ENCODE measurements at regions not wholly inside any gene's neighbourhood (a gene's known extent, or its start where the extent isn't known, plus 50 kb on each side); places are given as distances from the start of the nearest gene placed in this dataset.

DNA sequence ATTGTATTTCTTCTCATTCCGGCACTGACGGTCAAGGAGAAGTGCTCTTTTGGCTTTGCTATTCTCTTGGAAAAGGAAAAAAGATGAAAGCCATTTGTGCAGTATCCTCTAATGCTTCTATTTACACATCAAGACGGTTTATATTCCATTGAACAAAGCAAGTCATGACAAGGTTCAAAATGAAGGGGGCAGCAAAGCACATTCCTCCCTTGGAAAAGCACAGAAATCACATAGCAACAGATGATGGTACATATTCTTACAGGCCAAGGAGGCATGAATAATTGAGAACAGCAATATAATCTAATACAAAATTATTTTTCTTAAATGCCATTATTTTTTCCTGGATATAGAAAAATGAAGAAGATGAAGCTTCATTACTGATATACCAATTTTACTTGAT is 508.2 kb upstream of the JAG1 start:
- no peak overlapping the region for H3K4me3 ChIP-seq
- H3K27ac ChIP-seq: no peak overlapping the region
- no peaks in the 10 kb centered on the region for H3K36me3 ChIP-seq
- DNase-seq (ENCODE audit: low read depth in 1 of 2, low spot score in 1 of 2): no peak
- H3K27me3 ChIP-seq: no peaks in the 10 kb centered on the region
- H3K4me1 ChIP-seq (ENCODE audit: low read depth): no peaks in the 10 kb centered on the region
- TF ChIP-seq, protein P1, sequence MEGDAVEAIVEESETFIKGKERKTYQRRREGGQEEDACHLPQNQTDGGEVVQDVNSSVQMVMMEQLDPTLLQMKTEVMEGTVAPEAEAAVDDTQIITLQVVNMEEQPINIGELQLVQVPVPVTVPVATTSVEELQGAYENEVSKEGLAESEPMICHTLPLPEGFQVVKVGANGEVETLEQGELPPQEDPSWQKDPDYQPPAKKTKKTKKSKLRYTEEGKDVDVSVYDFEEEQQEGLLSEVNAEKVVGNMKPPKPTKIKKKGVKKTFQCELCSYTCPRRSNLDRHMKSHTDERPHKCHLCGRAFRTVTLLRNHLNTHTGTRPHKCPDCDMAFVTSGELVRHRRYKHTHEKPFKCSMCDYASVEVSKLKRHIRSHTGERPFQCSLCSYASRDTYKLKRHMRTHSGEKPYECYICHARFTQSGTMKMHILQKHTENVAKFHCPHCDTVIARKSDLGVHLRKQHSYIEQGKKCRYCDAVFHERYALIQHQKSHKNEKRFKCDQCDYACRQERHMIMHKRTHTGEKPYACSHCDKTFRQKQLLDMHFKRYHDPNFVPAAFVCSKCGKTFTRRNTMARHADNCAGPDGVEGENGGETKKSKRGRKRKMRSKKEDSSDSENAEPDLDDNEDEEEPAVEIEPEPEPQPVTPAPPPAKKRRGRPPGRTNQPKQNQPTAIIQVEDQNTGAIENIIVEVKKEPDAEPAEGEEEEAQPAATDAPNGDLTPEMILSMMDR (IDR thresholded peaks at IDR 0.05; ENCODE audit: low read depth, low read length): no peak
- no peaks in the 10 kb centered on the region for H3K9me3 ChIP-seq (ENCODE audit: low read depth)

DNA sequence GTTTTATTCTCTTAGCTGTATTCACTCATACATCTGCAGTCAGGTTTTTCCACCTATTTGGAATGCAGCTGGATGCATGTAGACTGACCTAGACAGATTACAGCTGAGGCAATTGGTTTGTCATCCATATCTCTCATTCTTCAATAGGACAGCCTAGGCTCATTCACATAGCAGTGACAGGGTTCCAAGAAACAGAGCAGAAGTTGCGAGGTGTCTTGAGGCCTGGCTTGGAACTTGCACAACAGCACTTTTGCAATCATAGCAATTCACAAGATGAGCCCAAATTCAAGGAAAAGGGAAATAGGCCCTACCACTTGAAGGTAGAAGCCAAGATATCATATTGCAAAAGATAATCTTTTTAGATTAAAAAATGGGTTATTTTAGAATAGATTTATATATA is 508.9 kb upstream of the JAG1 start:
- no peaks in the 10 kb centered on the region for H3K36me3 ChIP-seq
- H3K27me3 ChIP-seq: no peaks in the 10 kb centered on the region
- no peak overlapping the region for H3K4me3 ChIP-seq
- no peaks in the 10 kb centered on the region for H3K4me1 ChIP-seq (ENCODE audit: low read depth)
- H3K27ac ChIP-seq: no peak overlapping the region
- H3K9me3 ChIP-seq (ENCODE audit: low read depth): no peaks in the 10 kb centered on the region
- DNase-seq (ENCODE audit: low read depth in 1 of 2, low spot score in 1 of 2): peak in 1 of 2 donors; percentile 39
- TF ChIP-seq, protein P1 (IDR thresholded peaks at IDR 0.05; ENCODE audit: low read depth, low read length): no peak

DNA sequence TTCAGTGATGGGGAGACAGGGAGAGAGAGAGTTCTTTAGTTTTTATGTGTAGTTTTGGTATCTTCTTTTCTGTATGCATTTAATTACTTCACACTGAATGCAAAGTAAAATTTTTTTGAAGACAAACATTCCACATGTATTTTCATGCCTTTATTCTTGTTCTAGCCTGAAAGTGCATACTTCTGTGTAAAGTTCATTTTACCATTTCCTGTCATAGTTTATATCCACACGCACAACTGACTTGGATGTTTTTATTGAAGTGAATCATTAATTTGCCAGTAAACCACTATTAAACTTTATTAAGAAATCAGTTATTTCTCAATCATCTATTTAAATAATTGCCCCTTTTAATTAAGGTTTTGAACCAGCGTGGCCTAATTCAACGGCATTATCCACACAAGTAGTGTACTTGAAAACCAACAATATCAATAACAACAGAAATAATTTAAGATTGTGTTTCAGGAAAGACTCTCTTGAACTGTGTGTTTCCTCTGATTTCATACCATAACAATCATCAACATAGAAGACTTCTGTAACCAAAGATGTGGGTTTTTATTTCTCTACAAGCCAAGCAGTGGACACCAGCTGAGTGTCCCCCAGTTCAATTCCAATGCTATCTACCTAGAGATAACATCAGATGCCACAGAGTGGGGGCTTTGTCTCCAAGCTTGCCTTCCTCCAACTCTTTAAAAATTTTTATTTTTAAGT is 512.7 kb upstream of the JAG1 start:
- Histone ChIP-seq H3K27ac (no peak overlapping the region), H3K4me1 (ENCODE audit: low read depth) (no peaks in the 10 kb centered on the region), H3K27me3 (no peaks in the 10 kb centered on the region), H3K36me3 (no peaks in the 10 kb centered on the region), H3K4me3 (no peak overlapping the region), H3K9me3 (ENCODE audit: low read depth) (no peaks in the 10 kb centered on the region)
- no peak for DNase-seq (ENCODE audit: low read depth in 1 of 2, low spot score in 1 of 2)
- TF ChIP-seq, protein P1 (IDR thresholded peaks at IDR 0.05; ENCODE audit: low read depth, low read length): no peak

DNA sequence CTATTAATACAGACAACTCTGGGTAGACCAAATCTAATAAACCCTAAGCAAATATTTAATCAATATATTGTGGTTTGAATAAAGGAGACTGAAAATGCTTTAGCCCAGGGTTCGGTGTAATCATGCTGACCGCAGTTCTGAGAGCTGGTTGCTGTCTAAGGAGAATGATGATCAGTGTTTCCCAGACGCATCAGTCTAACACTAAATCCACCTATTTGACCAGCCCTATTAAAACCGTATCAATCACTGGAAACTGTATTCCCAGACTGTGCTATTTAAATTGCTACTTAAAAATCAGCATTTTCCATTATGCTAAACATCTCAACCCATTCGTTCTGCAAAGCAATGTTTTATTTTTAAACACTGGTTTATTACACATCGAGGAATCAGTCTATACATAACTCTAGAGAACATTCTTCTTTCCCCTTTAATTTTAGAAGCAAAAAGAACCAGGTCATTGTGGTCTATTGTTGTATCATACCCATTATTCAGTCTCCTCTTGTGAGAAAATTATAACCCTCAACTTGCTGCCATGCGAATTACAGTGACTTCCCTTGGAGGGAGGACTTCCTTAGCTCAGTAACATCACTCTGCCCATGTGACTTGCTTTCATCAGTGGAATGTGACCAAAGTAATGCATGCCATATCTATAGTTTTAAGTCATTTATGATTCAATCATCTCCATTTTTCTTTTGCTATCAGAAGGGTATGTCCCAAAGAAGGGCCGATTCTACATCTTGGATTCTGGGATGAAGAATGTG is 515.2 kb upstream of the JAG1 start:
- Histone ChIP-seq H3K27me3 (no peaks in the 10 kb centered on the region), H3K4me1 (ENCODE audit: low read depth) (peaks cover 9% of the 10 kb centered on the region), H3K27ac (no peak overlapping the region), H3K9me3 (ENCODE audit: low read depth) (no peaks in the 10 kb centered on the region), H3K36me3 (no peaks in the 10 kb centered on the region), H3K4me3 (no peak overlapping the region)
- TF ChIP-seq, protein P1 (IDR thresholded peaks at IDR 0.05; ENCODE audit: low read depth, low read length): no peak
- DNase-seq (ENCODE audit: low read depth in 1 of 2, low spot score in 1 of 2): no peak

DNA sequence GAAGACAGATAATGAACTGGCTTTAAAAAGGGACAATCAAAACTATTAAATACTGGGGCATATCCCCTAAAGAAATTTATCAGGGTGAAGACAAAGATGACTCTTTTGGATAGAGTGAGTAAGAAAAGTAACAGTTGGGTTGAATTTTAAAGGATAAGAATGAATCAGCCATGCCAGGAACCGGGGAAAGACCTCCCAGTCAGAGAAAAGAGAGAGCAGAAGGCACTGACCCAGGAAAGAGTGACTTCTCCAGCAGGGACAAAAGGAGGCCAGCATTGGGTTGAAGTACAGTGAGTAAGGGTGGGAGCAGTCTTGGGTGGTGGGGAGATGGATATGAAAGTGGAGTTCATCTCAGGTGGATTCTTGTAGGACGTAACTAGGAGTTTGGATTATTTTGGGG is 516.9 kb upstream of the JAG1 start:
- Histone ChIP-seq H3K9me3 (ENCODE audit: low read depth) (no peaks in the 10 kb centered on the region), H3K36me3 (no peaks in the 10 kb centered on the region), H3K4me3 (no peak overlapping the region), H3K27ac (no peak overlapping the region), H3K4me1 (ENCODE audit: low read depth) (peaks cover 24% of the 10 kb centered on the region), H3K27me3 (no peaks in the 10 kb centered on the region)
- DNase-seq (ENCODE audit: low read depth in 1 of 2, low spot score in 1 of 2): no peak
- TF ChIP-seq, protein P1 (IDR thresholded peaks at IDR 0.05; ENCODE audit: low read depth, low read length): no peak
